Hindlimb muscle (tissue), 1 donor: ENCODE measurements at regions not wholly inside any gene's neighbourhood (a gene's known extent, or its start where the extent isn't known, plus 50 kb on each side); places are given as distances from the start of the nearest gene placed in this dataset.
"Not testable (repeated sequence)": the region's sequence is repeated elsewhere in the genome, so short reads cannot be mapped to it uniquely, and the experiment has no call there.

Experiments
- DNase-seq: peaks from one replicate; pipeline ENCODE4 v3.0.0-alpha.2; 2013

- no peak for DNase-seq
Observed at GRCh38 chr4:124066595-124066994, 645.9 kb downstream of the ANKRD50 start.

GRCh38 chr4:124067046-124067445, 645.5 kb downstream of the ANKRD50 start:
- DNase-seq, result no peak

GRCh38 chr4:124070688-124071484, 641.6 kb downstream of the ANKRD50 start:
- no peak for DNase-seq

- not testable (repeated sequence) for DNase-seq
Observed at GRCh38 chr4:124075276-124075675, 637.3 kb downstream of the ANKRD50 start.

- DNase-seq, result no peak
Observed at GRCh38 chr4:124079174-124079780, 633.3 kb downstream of the ANKRD50 start.

- DNase-seq, result no peak
Observed at GRCh38 chr4:124083711-124084110, 628.8 kb downstream of the ANKRD50 start.

GRCh38 chr4:124085561-124086180, 626.9 kb downstream of the ANKRD50 start:
- no peak for DNase-seq

- DNase-seq, result no peak
Observed at GRCh38 chr4:124090021-124090420, 622.5 kb downstream of the ANKRD50 start.

GRCh38 chr4:124092101-124092500, 620.4 kb downstream of the ANKRD50 start:
- DNase-seq, result no peak

- peak; percentile 48 for DNase-seq
Observed at GRCh38 chr4:124092541-124092984, 620.0 kb downstream of the ANKRD50 start.

GRCh38 chr4:124095621-124096020, 616.9 kb downstream of the ANKRD50 start:
- DNase-seq, result no peak

- no peak for DNase-seq
Observed at GRCh38 chr4:124096290-124096689, 616.2 kb downstream of the ANKRD50 start.

GRCh38 chr4:124097447-124097846, 615.1 kb downstream of the ANKRD50 start:
- DNase-seq, result no peak

- DNase-seq, result no peak
Observed at GRCh38 chr4:124104101-124104500, 608.4 kb downstream of the ANKRD50 start.

GRCh38 chr4:124104628-124105027, 607.9 kb downstream of the ANKRD50 start:
- no peak for DNase-seq

- DNase-seq, result no peak
Observed at GRCh38 chr4:124105212-124105611, 607.3 kb downstream of the ANKRD50 start.

GRCh38 chr4:124111411-124111810, 601.1 kb downstream of the ANKRD50 start:
- no peak for DNase-seq

GRCh38 chr4:124111922-124112321, 600.6 kb downstream of the ANKRD50 start:
- peak; percentile 84 for DNase-seq

- DNase-seq, result no peak
Observed at GRCh38 chr4:124118061-124118460, 594.5 kb downstream of the ANKRD50 start.

GRCh38 chr4:124121461-124121971, 591.0 kb downstream of the ANKRD50 start:
- DNase-seq, result no peak

GRCh38 chr4:124123181-124123580, 589.4 kb downstream of the ANKRD50 start:
- DNase-seq, result no peak

GRCh38 chr4:124123721-124124120, 588.8 kb downstream of the ANKRD50 start:
- DNase-seq, result no peak

- not testable (repeated sequence) for DNase-seq
Observed at GRCh38 chr4:124131324-124131723, 581.2 kb downstream of the ANKRD50 start.
